H1 (cell line): ENCODE measurements at regions not wholly inside any gene's neighbourhood (a gene's known extent, or its start where the extent isn't known, plus 50 kb on each side); places are given as distances from the start of the nearest gene placed in this dataset.

ENCODE experiments used
- CTCF ChIP-seq, 3 experiments: IDR thresholded peaks; 1 replicate in 2 of 3; 2 replicates in 1 of 3; pipeline versions ENCODE4 v1.5.1 to v1.6.1; 2011; ENCODE audit warnings: low read length in 3 of 3, mild to moderate bottlenecking in 3 of 3, inconsistent platforms in 2 of 3, low read depth in 1 of 3, moderate library complexity in 1 of 3; ENCODE audit not compliant: insufficient read depth in 1 of 3; ENCODE audit errors: control extremely low read depth in 1 of 3
- GABPA ChIP-seq: IDR thresholded peaks from 2 replicates; pipeline ENCODE4 v1.6.1; 2011; ENCODE audit warnings: mild to moderate bottlenecking, low read length, moderate library complexity, borderline replicate concordance; ENCODE audit not compliant: insufficient read depth
- JUN ChIP-seq: IDR thresholded peaks from 2 replicates; pipeline ENCODE4 v1.6.1; 2011; ENCODE audit warnings: low read depth, mild to moderate bottlenecking, improper control_type of control experiment, low read length
- KDM1A ChIP-seq: fragments of 200-600, 300-600 bp; sonication (generic); IDR thresholded peaks from 2 replicates; pipeline ENCODE4 v1.7.1; 2016; ENCODE audit warnings: mild to moderate bottlenecking, low read length, borderline replicate concordance
- NANOG ChIP-seq: IDR thresholded peaks from 2 replicates; pipeline ENCODE4 v1.6.1; 2011; ENCODE audit warnings: low read length, low read depth, mild to moderate bottlenecking, inconsistent platforms; ENCODE audit not compliant: insufficient read depth, poor library complexity, severe bottlenecking
- PHF8 ChIP-seq: fragments of 200-600 bp; sonication (generic); conservative IDR thresholded peaks from 2 replicates; pipeline ENCODE4 v1.7.1; 2012; ENCODE audit warnings: low read depth, mild to moderate bottlenecking, inconsistent platforms, low read length, moderate library complexity
- SIX5 ChIP-seq: IDR thresholded peaks from 2 replicates; pipeline ENCODE4 v1.6.1; 2011; ENCODE audit warnings: mild to moderate bottlenecking, low read depth, low read length
- SRF ChIP-seq: IDR thresholded peaks from 2 replicates; pipeline ENCODE4 v1.6.1; 2011; ENCODE audit warnings: mild to moderate bottlenecking, low read depth, low read length, moderate library complexity
- SUZ12 ChIP-seq: fragments of 200-600 bp; sonication (generic); IDR thresholded peaks from 2 replicates; pipeline ENCODE4 v1.6.1; 2012; ENCODE audit warnings: mild to moderate bottlenecking, inconsistent platforms, low read length, moderate library complexity, mixed read lengths
- TEAD4 ChIP-seq: IDR thresholded peaks from 2 replicates; pipeline ENCODE4 v1.6.1; 2012; ENCODE audit warnings: low read depth, low read length, inconsistent platforms, mixed read lengths
- YY1 ChIP-seq: IDR thresholded peaks from 2 replicates; pipeline ENCODE4 v1.6.1; 2011; ENCODE audit warnings: low read depth, mild to moderate bottlenecking, low read length
- TF ChIP-seq, protein P1 (sequence below): IDR thresholded peaks from 2 replicates; pipeline ENCODE4 v1.6.1; 2012; ENCODE audit warnings: inconsistent platforms

DNA sequence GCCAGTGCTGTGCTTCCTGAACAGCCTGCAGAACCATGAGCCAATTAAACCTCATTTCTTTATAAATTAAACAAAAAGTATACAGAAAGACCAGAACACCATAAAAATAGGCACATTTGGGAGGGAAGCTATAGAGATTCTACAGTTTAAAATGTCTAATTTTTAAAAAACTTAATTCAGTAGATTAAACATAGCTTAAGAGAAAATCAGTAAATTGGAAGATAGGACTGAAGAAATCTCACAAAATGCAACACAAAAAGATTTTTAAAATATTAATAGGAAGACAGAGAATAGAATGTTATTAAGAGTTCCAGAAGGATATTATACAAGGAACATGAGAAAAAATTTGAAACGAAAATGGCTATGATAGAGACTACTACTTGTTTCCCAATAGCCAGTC, 90.5 kb upstream of the SPTBN1 start:
- TF ChIP-seq CTCF (IDR thresholded peaks at IDR 0.05; ENCODE audit: control extremely low read depth in 1 of 3, insufficient read depth in 1 of 3, low read depth in 1 of 3, low read length in 3 of 3) (no peak), TEAD4 (no peak), SIX5 (no peak), PHF8 (no peak), NANOG (no peak), SRF (no peak), JUN (no peak), YY1 (no peak), KDM1A (no peak), GABPA (no peak), SUZ12 (no peak)
- TF ChIP-seq, protein P1, sequence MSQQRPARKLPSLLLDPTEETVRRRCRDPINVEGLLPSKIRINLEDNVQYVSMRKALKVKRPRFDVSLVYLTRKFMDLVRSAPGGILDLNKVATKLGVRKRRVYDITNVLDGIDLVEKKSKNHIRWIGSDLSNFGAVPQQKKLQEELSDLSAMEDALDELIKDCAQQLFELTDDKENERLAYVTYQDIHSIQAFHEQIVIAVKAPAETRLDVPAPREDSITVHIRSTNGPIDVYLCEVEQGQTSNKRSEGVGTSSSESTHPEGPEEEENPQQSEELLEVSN: no peak
